ENCODE measurements at regions not wholly inside any gene's neighbourhood (a gene's known extent, or its start where the extent isn't known, plus 50 kb on each side); places are given as distances from the start of the nearest gene placed in this dataset.
A peak's percentile ranks its signal among the peaks of the same experiment; 100 is the strongest.

- Histone ChIP-seq H3K9ac (ENCODE audit: low read length) (no peak overlapping the region), H3K9me3 (ENCODE audit: control insufficient read depth, low read length) (peaks cover 4% of the 10 kb centered on the region), H3K4me1 (ENCODE audit: control insufficient read depth, insufficient read depth, low read length) (no peaks in the 10 kb centered on the region), H3K36me3 (ENCODE audit: control insufficient read depth, insufficient read depth, low read length, severe bottlenecking) (no peaks in the 10 kb centered on the region), H3K27me3 (replicated peaks; ENCODE audit: control insufficient read depth, insufficient read depth, low read length) (peaks cover 38% of the 10 kb centered on the region), H3K4me3 (ENCODE audit: low read length) (no peak overlapping the region)
- DNase-seq (ENCODE audit: low read depth): no peak
Observed at GRCh38 chr13:106351251-106351650, 184.2 kb downstream of the EFNB2 start.

- Histone ChIP-seq H3K4me1 (ENCODE audit: control insufficient read depth, insufficient read depth, low read length) (no peaks in the 10 kb centered on the region), H3K27me3 (replicated peaks; ENCODE audit: control insufficient read depth, insufficient read depth, low read length) (peaks cover 38% of the 10 kb centered on the region), H3K4me3 (ENCODE audit: low read length) (no peak overlapping the region), H3K9me3 (ENCODE audit: control insufficient read depth, low read length) (peaks cover 4% of the 10 kb centered on the region), H3K9ac (ENCODE audit: low read length) (no peak overlapping the region), H3K36me3 (ENCODE audit: control insufficient read depth, insufficient read depth, low read length, severe bottlenecking) (no peaks in the 10 kb centered on the region)
- DNase-seq (ENCODE audit: low read depth): no peak
Observed at GRCh38 chr13:106350208-106350607, 185.3 kb downstream of the EFNB2 start.

DNA sequence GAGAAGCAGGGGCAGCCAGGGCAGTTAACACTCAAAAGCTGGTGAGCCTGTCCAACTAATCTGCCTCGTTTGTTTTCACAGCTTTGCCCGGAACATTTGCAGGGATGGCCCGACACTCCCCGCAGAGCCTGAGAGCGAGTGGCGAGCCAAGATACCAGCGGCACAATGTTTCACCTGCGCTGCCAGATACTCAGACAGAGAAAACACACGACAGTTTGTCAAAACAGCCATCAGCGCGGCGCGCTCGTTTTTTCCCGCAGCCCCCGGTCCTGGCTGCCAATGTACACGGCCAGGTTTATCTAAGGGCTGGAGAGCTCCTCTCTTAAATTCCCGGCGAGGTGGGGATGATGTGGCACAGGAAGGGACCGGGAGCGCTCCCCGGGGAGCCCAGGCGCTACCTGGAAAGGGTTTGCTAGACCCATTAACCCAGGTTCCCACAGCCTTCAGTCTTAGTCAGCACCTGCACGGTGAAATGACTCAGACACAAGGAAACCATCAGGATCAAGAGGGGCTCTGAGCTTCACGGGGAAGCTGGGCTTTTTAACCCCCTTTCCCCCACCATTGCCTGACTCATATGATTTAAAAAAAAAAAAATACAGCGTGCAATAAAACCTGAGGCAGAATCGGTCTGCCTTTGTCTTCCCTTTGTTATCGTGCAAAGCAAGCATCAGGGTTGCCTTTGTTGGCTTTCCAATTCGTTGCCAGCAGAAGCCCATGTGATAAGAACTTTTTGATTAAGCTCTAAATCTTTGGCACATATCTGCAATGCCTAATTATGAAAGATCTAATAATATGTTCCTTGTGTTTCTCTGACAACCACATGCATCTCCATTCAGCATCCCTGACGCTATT is 186.2 kb downstream of the EFNB2 start:
- Histone ChIP-seq H3K27me3 (replicated peaks; ENCODE audit: control insufficient read depth, insufficient read depth, low read length) (peaks cover 38% of the 10 kb centered on the region), H3K9ac (ENCODE audit: low read length) (no peak overlapping the region), H3K4me1 (ENCODE audit: control insufficient read depth, insufficient read depth, low read length) (no peaks in the 10 kb centered on the region), H3K4me3 (ENCODE audit: low read length) (no peak overlapping the region), H3K9me3 (ENCODE audit: control insufficient read depth, low read length) (peaks cover 4% of the 10 kb centered on the region), H3K36me3 (ENCODE audit: control insufficient read depth, insufficient read depth, low read length, severe bottlenecking) (no peaks in the 10 kb centered on the region)
- DNase-seq (ENCODE audit: low read depth): peak; percentile 10

DNA sequence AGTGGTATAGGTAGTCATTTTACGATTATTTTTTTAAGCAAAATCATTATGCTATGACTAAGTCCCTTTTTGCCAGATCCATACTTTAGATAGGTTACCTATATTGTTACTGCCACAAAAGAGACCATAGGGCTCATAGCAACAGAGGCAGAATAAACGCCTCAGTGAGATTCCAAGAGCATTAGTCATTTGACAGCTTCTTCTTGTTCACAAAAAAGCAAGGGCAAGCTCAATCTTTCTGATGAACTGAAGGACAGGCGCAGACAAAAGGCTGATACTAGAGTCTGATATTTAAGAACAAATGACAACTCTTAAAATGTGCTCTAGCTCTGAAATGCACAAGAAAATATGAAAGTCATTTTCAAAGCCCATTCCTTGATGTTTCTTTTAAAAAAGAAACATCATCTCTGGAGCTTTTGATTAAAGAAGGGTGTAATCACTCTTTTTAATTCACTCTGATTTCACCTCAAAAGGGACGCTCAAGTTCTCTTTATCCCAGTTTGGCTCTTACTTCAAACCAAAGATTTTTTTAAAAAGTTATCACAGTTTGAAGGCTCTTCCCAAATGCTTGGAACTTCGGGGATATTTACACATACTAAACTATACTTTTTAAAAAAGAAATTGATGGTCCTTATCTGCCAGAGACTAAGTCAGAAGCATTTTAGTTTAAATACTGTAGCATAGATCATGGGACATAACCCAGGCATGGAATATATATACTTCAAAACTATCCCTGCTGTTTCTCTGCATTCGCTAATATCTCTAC is 187.2 kb downstream of the EFNB2 start:
- Histone ChIP-seq H3K27me3 (replicated peaks; ENCODE audit: control insufficient read depth, insufficient read depth, low read length) (peaks cover 38% of the 10 kb centered on the region), H3K9ac (ENCODE audit: low read length) (no peak overlapping the region), H3K9me3 (ENCODE audit: control insufficient read depth, low read length) (peaks cover 4% of the 10 kb centered on the region), H3K36me3 (ENCODE audit: control insufficient read depth, insufficient read depth, low read length, severe bottlenecking) (no peaks in the 10 kb centered on the region), H3K4me1 (ENCODE audit: control insufficient read depth, insufficient read depth, low read length) (no peaks in the 10 kb centered on the region), H3K4me3 (ENCODE audit: low read length) (no peak overlapping the region)
- DNase-seq (ENCODE audit: low read depth): peak; percentile 48

DNA sequence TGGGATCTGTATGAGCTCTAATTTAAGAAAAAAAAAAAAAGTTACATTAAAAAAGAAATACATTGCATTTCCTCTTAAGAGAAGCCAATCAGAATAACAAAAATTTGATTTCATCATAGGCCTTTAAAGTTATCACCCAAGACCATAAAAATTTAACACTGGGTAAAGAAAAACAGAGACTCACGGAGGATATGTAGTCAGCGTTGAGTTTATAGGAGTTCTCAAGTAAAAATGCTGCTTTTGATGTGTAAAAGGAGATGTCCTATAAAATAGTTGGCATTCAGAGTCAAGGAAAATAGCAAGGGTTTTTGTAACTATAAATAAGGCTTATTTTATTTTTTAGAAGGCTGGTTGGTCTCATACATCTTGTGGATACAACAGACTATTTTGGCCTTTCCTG is 191.1 kb downstream of the EFNB2 start:
- no peaks in the 10 kb centered on the region for H3K36me3 ChIP-seq (ENCODE audit: control insufficient read depth, insufficient read depth, low read length, severe bottlenecking)
- peaks cover 19% of the 10 kb centered on the region for H3K27me3 ChIP-seq (replicated peaks; ENCODE audit: control insufficient read depth, insufficient read depth, low read length)
- H3K9me3 ChIP-seq (ENCODE audit: control insufficient read depth, low read length): peaks cover 22% of the 10 kb centered on the region
- H3K4me1 ChIP-seq (ENCODE audit: control insufficient read depth, insufficient read depth, low read length): no peaks in the 10 kb centered on the region
- H3K4me3 ChIP-seq (ENCODE audit: low read length): no peak overlapping the region
- no peak for DNase-seq (ENCODE audit: low read depth)
- no peak overlapping the region for H3K9ac ChIP-seq (ENCODE audit: low read length)

GRCh38 chr13:106343836-106344235 is 191.6 kb downstream of the EFNB2 start:
- Histone ChIP-seq H3K9me3 (ENCODE audit: control insufficient read depth, low read length) (peaks cover 27% of the 10 kb centered on the region), H3K4me3 (ENCODE audit: low read length) (no peak overlapping the region), H3K9ac (ENCODE audit: low read length) (no peak overlapping the region), H3K4me1 (ENCODE audit: control insufficient read depth, insufficient read depth, low read length) (no peaks in the 10 kb centered on the region), H3K27me3 (replicated peaks; ENCODE audit: control insufficient read depth, insufficient read depth, low read length) (peaks cover 14% of the 10 kb centered on the region), H3K36me3 (ENCODE audit: control insufficient read depth, insufficient read depth, low read length, severe bottlenecking) (no peaks in the 10 kb centered on the region)
- no peak for DNase-seq (ENCODE audit: low read depth)

GRCh38 chr13:106340249-106340648 is 195.2 kb downstream of the EFNB2 start:
- Histone ChIP-seq H3K4me1 (ENCODE audit: control insufficient read depth, insufficient read depth, low read length) (no peaks in the 10 kb centered on the region), H3K4me3 (ENCODE audit: low read length) (no peak overlapping the region), H3K9me3 (ENCODE audit: control insufficient read depth, low read length) (peaks cover 35% of the 10 kb centered on the region), H3K9ac (ENCODE audit: low read length) (no peak overlapping the region), H3K36me3 (ENCODE audit: control insufficient read depth, insufficient read depth, low read length, severe bottlenecking) (no peaks in the 10 kb centered on the region), H3K27me3 (replicated peaks; ENCODE audit: control insufficient read depth, insufficient read depth, low read length) (no peaks in the 10 kb centered on the region)
- no peak for DNase-seq (ENCODE audit: low read depth)

- no peaks in the 10 kb centered on the region for H3K36me3 ChIP-seq (ENCODE audit: control insufficient read depth, insufficient read depth, low read length, severe bottlenecking)
- no peak overlapping the region for H3K9ac ChIP-seq (ENCODE audit: low read length)
- peak; percentile 59 for DNase-seq (ENCODE audit: low read depth)
- no peaks in the 10 kb centered on the region for H3K4me1 ChIP-seq (ENCODE audit: control insufficient read depth, insufficient read depth, low read length)
- H3K9me3 ChIP-seq (ENCODE audit: control insufficient read depth, low read length): peaks cover 35% of the 10 kb centered on the region
- H3K4me3 ChIP-seq (ENCODE audit: low read length): no peak overlapping the region
- no peaks in the 10 kb centered on the region for H3K27me3 ChIP-seq (replicated peaks; ENCODE audit: control insufficient read depth, insufficient read depth, low read length)
Observed at GRCh38 chr13:106337096-106337850, 198.2 kb downstream of the EFNB2 start.

DNA sequence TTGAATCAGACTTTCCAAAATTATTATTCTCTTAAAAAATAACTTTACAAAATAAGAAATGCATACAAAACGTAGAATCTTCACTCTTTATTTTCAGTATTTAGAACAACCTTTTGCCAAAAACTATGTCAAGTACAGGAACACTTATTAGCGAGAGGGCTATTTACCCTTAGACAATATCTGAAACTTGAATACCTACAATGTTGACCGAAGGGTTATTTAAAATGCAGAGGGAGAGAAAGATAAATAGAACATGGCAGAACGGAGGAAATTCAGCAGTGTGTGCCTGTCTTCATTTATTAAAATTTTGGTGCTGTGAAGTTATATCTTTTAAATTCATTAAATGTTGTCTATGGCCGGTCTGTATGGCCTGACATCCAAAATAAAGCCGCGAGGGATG is 198.8 kb downstream of the EFNB2 start:
- Histone ChIP-seq H3K4me3 (ENCODE audit: low read length) (no peak overlapping the region), H3K4me1 (ENCODE audit: control insufficient read depth, insufficient read depth, low read length) (no peaks in the 10 kb centered on the region), H3K9me3 (ENCODE audit: control insufficient read depth, low read length) (peaks cover 31% of the 10 kb centered on the region), H3K36me3 (ENCODE audit: control insufficient read depth, insufficient read depth, low read length, severe bottlenecking) (no peaks in the 10 kb centered on the region), H3K9ac (ENCODE audit: low read length) (no peak overlapping the region), H3K27me3 (replicated peaks; ENCODE audit: control insufficient read depth, insufficient read depth, low read length) (no peaks in the 10 kb centered on the region)
- DNase-seq (ENCODE audit: low read depth): no peak

GRCh38 chr13:106332621-106333020 is 202.8 kb downstream of the EFNB2 start:
- Histone ChIP-seq H3K27me3 (replicated peaks; ENCODE audit: control insufficient read depth, insufficient read depth, low read length) (no peaks in the 10 kb centered on the region), H3K36me3 (ENCODE audit: control insufficient read depth, insufficient read depth, low read length, severe bottlenecking) (no peaks in the 10 kb centered on the region), H3K9me3 (ENCODE audit: control insufficient read depth, low read length) (peaks cover 5% of the 10 kb centered on the region), H3K4me3 (ENCODE audit: low read length) (no peak overlapping the region), H3K4me1 (ENCODE audit: control insufficient read depth, insufficient read depth, low read length) (no peaks in the 10 kb centered on the region), H3K9ac (ENCODE audit: low read length) (no peak overlapping the region)
- DNase-seq (ENCODE audit: low read depth): no peak

DNA sequence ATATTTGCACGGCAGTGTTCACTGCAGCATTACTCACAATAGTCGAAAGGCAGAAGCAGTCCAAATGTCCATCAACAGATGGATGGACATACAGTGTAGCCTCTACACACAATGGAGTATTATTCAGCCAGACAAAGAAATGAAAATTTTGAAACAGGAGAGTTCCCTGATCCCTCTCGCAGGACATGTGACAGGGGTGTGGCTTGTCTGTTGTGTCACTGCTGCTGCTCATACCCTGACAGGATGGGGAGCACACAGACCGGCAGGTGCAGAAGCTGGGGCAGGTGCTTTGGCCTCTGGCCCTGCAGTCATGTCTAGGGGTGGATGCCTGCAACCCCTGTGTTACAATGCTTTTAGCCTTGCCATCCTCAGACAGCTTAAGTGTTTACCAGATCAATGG is 204.3 kb downstream of the EFNB2 start:
- no peak overlapping the region for H3K4me3 ChIP-seq (ENCODE audit: low read length)
- H3K9me3 ChIP-seq (ENCODE audit: control insufficient read depth, low read length): no peaks in the 10 kb centered on the region
- no peak overlapping the region for H3K9ac ChIP-seq (ENCODE audit: low read length)
- H3K4me1 ChIP-seq (ENCODE audit: control insufficient read depth, insufficient read depth, low read length): no peaks in the 10 kb centered on the region
- H3K36me3 ChIP-seq (ENCODE audit: control insufficient read depth, insufficient read depth, low read length, severe bottlenecking): no peaks in the 10 kb centered on the region
- no peaks in the 10 kb centered on the region for H3K27me3 ChIP-seq (replicated peaks; ENCODE audit: control insufficient read depth, insufficient read depth, low read length)
- DNase-seq (ENCODE audit: low read depth): no peak

Data from adipocyte (in vitro differentiated cells).